RWPE1 (cell line): ENCODE measurements at regions not wholly inside any gene's neighbourhood (a gene's known extent, or its start where the extent isn't known, plus 50 kb on each side); places are given as distances from the start of the nearest gene placed in this dataset.
"Not testable (repeated sequence)": the region's sequence is repeated elsewhere in the genome, so short reads cannot be mapped to it uniquely, and the experiment has no call there.

Experiments used
- CTCF ChIA-PET: fragments of 350-600 bp; sonication (Branson Sonifier 250); formaldehyde crosslinking; extraction: SDS; loops from one replicate; lab custom pipeline; 2021; lab: Yijun Ruan, JAX
- POLR2A ChIA-PET: fragments of 400-600 bp; formaldehyde crosslinking; extraction: SDS; loops from one replicate; lab custom pipeline; 2020; ENCODE audit warnings: antibody characterized with exemption; ENCODE audit not compliant: low non-redundant PET; lab: Yijun Ruan, JAX
- DNase-seq: peaks from one replicate; pipeline ENCODE4 v3.0.0; 2012; ENCODE audit warnings: low spot score
- H3K27ac ChIP-seq: fragments of 450-650 bp; 2 replicates; pipeline ENCODE4 v1.5.1; 2017
- TF ChIP-seq, protein P1 (sequence below): fragments of 450-650 bp; conservative IDR thresholded peaks from 2 replicates; pipeline ENCODE4 v1.5.1; 2017; ENCODE audit warnings: low read depth, mild to moderate bottlenecking

DNA sequence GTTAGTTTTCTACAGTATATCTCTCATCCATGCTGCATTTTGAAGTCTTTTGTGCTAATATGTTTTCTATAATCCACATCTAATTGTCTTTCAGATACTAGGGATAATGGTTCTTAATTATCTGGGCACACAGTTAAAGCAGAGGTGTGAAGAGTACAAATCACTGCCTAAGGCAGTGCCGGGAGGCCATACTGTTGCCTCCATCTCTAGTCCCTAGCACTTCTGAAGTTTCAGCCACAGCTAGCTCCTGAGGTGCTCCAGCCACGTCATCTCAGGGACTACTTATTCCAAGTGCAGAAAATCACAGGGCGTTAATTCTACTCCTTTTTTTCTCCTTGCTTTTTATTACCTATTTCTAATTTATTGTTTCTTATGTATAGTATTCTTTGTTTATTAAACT is 760.0 kb upstream of the FAM174A start:
- POLR2A ChIA-PET = no interaction called here
- DNase-seq = no peak
- TF ChIP-seq, protein P1, sequence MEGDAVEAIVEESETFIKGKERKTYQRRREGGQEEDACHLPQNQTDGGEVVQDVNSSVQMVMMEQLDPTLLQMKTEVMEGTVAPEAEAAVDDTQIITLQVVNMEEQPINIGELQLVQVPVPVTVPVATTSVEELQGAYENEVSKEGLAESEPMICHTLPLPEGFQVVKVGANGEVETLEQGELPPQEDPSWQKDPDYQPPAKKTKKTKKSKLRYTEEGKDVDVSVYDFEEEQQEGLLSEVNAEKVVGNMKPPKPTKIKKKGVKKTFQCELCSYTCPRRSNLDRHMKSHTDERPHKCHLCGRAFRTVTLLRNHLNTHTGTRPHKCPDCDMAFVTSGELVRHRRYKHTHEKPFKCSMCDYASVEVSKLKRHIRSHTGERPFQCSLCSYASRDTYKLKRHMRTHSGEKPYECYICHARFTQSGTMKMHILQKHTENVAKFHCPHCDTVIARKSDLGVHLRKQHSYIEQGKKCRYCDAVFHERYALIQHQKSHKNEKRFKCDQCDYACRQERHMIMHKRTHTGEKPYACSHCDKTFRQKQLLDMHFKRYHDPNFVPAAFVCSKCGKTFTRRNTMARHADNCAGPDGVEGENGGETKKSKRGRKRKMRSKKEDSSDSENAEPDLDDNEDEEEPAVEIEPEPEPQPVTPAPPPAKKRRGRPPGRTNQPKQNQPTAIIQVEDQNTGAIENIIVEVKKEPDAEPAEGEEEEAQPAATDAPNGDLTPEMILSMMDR = no peak
- CTCF ChIA-PET = no interaction called here
- H3K27ac ChIP-seq = no peak overlapping the region

DNA sequence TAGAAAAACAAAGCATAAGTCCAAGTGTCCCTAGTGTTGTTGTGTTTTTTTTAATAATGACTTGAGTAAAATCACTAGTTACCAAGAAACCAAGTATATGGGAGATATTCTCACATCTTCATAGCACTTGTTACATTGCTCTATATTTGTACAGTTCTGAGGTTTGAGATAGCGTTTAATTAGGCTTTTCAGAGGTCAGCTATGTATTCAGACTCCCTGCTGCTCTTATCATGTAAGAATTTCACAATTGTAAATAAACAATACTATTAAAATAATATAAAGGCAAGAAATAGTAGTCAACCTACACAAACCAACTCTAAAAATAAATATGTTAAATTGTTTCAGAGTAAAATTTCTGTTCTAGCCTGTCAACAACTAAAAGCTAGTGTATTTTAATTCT is 761.9 kb upstream of the FAM174A start:
- ChIA-PET CTCF (interaction anchor here (0.6 kb wide), 1 partner anchor 391 kb away, joined by 5 read pairs; no protein-coding TSS in a partner anchor), POLR2A (no interaction called here)
- no peak for DNase-seq
- TF ChIP-seq, protein P1 = no peak
- no peak overlapping the region for H3K27ac ChIP-seq

DNA sequence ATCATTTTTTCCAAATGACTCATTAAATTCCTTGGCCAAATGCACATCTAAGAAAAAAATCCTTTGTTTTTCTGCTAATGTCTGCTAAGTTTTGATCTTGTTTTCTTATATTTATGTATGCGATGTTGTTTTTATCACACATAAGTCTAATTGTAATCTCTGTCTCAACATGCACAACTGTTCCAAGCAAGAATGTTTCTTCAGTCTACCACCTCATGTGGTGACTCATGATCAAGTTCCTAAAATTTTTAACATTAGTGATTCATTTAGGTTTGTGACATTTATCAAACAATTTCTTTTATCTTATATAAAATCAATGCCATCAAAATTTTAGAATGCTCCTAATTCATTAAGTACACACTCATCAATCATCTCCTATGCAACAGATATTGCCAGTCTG is 763.9 kb upstream of the FAM174A start:
- no peak for DNase-seq
- CTCF ChIA-PET = no interaction called here
- H3K27ac ChIP-seq = no peak overlapping the region
- TF ChIP-seq, protein P1 = no peak
- POLR2A ChIA-PET = no interaction called here

DNA sequence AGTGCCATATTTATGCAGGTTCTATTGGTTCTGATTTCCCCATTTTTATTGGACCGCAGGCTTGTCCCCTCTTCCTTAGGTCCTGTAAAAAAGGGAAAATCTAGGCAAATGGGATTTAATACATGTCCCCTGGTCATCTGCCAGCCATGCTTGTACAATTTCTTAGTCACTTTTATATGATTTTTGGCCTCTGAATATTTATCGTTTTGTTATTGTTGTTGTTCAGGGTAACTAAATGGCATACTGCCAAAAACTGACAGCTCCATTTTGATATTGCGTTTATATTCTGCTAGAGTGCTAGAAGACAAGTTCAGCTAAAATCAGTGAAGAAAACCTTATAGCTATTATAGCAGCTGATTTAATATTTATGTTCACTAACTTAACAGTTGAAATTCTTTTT is 770.2 kb upstream of the FAM174A start:
- CTCF ChIA-PET = no interaction called here

DNA sequence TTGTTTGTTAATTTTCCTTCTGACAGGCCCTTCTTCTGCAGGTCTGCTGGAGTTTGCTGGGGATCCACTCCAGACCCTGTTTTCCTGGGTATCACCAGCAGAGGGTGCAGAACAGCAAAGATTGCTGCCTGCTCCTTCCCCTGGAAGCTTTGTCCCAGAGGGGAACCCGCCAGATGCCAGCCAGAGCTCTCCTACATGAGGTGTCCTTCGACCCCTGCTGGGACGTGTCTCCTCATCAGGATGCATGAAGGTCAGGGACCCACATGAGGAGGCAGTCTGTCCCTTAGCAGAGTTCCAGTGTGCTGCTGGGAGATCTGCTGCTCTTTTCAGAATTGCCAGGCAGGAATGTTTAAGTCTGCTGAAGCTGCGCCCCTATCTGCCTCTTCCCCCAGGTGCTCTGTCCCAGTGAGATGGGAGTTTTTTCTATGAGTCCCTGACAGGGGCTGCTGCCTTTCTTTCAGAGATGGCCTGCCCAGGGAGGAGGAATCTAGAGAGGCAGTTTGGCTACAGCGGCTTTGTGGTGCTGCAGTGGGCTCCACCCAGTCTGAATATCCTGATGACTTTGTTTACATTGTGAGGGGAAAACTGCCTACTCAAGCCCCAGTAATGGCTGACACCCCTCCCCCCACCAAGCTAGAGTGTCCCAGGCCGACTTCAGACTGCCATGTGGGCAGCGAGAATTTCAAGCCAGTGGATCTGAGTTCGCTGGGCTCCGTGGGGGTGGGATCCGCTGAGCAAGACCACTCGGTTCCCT is 772.0 kb upstream of the FAM174A start:
- DNase-seq = no peak
- H3K27ac ChIP-seq = no peak overlapping the region
- ChIA-PET POLR2A (no interaction called here), CTCF (no interaction called here)
- TF ChIP-seq, protein P1 = no peak

More for the DNA sequence above, 770.2 kb upstream of the FAM174A start:
- TF ChIP-seq, protein P1 = no peak
- no peak overlapping the region for H3K27ac ChIP-seq
- POLR2A ChIA-PET = no interaction called here
- DNase-seq = no peak

DNA sequence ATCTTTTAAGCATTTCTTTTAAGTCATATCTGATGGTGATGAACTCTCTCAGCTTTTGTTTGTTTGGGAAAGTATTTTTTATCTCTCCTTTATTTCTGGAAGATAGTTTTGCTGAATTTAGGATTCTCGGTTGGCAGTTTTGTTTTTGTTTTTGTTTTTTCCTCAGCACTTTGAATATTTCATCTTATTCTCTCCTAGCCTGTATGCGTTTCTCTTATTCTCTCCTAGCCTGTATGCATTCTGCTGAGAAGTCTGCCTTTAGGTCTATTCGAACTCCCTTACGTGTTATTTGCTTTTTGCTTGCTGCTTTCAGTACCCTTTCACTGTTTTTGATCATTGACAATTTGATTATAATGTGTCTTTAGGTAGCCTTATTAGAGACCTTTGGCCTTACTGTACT is 787.8 kb upstream of the FAM174A start:
- ChIA-PET POLR2A (no interaction called here), CTCF (no interaction called here)
- no peak overlapping the region for H3K27ac ChIP-seq
- TF ChIP-seq, protein P1 = no peak
- no peak for DNase-seq

DNA sequence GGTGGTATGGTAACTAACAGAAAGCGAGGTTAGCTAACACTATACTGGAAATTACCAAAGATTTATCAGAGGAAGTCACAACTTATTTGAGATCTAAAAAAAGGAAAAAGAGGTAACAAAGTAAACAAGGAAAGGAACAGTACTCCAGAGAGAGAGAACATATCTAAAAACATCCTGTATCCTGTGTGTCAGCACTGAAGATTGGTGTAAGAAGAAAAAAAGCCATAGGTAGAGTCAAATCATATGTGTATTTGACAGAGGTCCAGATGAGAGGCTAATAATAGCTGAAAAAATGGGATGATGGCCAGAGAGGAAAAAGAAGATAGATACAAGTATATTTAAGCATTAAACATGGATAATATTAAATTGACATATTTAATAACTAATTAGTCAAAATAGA is 802.0 kb upstream of the FAM174A start:
- POLR2A ChIA-PET, H3K27ac ChIP-seq, CTCF ChIA-PET, DNase-seq: not testable (repeated sequence)

DNA sequence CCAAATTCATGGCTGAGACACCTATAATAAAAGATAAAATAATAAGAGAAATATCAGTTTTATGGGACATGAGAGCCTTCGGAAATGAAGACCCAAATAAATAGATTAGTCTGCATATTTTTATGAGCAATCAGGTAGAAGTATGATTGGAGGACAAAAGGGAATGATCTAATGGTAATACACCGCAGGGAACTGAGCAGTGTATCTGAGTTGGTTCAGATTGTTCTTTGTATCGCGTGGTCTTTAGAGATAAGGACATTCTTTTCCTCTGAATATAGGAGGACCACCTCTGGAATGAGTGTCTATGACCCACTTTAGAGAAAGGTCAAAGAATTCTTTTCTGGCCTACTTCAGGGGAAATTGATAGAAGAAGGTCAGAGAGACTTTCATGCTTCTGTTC is 801.8 kb upstream of the CHD1 start:
- POLR2A ChIA-PET, CTCF ChIA-PET, H3K27ac ChIP-seq, DNase-seq: not testable (repeated sequence)
